Endothelial cell of umbilical vein (primary cell): ENCODE measurements at regions not wholly inside any gene's neighbourhood (a gene's known extent, or its start where the extent isn't known, plus 50 kb on each side); places are given as distances from the start of the nearest gene placed in this dataset.
"Not testable (repeated sequence)": the region's sequence is repeated elsewhere in the genome, so short reads cannot be mapped to it uniquely, and the experiment has no call there.

ENCODE experiments used
- BruUV-seq: library from RNA; stranded (reverse); fragments of 400-500 nt; replicated peaks from 2 replicates; lab custom pipeline; 2021; lab: Mats Ljungman, UMichigan
- CTCF ChIA-PET: fragments of 300-600, 350-600 bp; sonication (Branson Sonifier 250); formaldehyde crosslinking; loops from one replicate; lab custom pipeline; 2021; ENCODE audit warnings: antibody characterized with exemption, inconsistent platforms; lab: Charles Lee
- POLR2A ChIA-PET: fragments of 300-600, 350-600 bp; sonication (Branson Sonifier 250); formaldehyde crosslinking; loops from one replicate; lab custom pipeline; 2021; ENCODE audit warnings: antibody characterized with exemption, inconsistent platforms; lab: Charles Lee
- DNase-seq: peaks from one replicate; pipeline ENCODE4 v3.0.0-alpha.2; 2011; ENCODE audit warnings: low read depth, low spot score
- FAIRE-seq: peaks from 2 replicates; lab custom pipeline; 2011; peaks lifted over from hg19 to GRCh38; lab: Jason Lieb, UNC
- H2AFZ ChIP-seq: 2 replicates; pipeline ENCODE4 v1.6.0; 2012; ENCODE audit warnings: low read depth, low read length, control low read depth, inconsistent platforms
- H3K27ac ChIP-seq: 2 replicates; pipeline ENCODE4 v1.5.1; 2011; ENCODE audit warnings: low read depth, mild to moderate bottlenecking, control low read depth, low read length, moderate library complexity; ENCODE audit not compliant: insufficient read depth
- H3K27me3 ChIP-seq, 2 experiments: 2 replicates each; pipeline versions ENCODE4 v1.6.0 to v1.6.1; 2011; ENCODE audit warnings: low read length in 2 of 2, mixed read lengths in 1 of 2; ENCODE audit not compliant: control insufficient read depth in 2 of 2, insufficient read depth in 2 of 2
- H3K36me3 ChIP-seq, 2 experiments: 2 replicates in 1 of 2; 3 replicates in 1 of 2; pipeline ENCODE4 v1.5.1; 2011; ENCODE audit warnings: low read length in 2 of 2, mild to moderate bottlenecking in 1 of 2, moderate library complexity in 1 of 2; ENCODE audit not compliant: control insufficient read depth in 2 of 2, insufficient read depth in 2 of 2; ENCODE audit errors: extremely low read depth in 1 of 2
- H3K4me1 ChIP-seq: 3 replicates; pipeline ENCODE4 v1.5.1; 2011; ENCODE audit warnings: mild to moderate bottlenecking, low read length; ENCODE audit not compliant: control insufficient read depth, insufficient read depth; ENCODE audit errors: extremely low read depth
- H3K4me2 ChIP-seq: 2 replicates; pipeline ENCODE4 v1.6.1; 2011; ENCODE audit warnings: low read length, control low read depth, mixed read lengths; ENCODE audit not compliant: insufficient read depth
- H3K4me3 ChIP-seq, 3 experiments: fragments of 200-600 bp in 1 of 3; sonication (generic), shearing (Covaris generic) in 1 of 3; replicated peaks in 1 of 3; 2 replicates each; pipeline ENCODE4 v1.5.1; 2011 to 2016; ENCODE audit warnings: control low read depth in 3 of 3, low read length in 3 of 3, mild to moderate bottlenecking in 2 of 3, inconsistent platforms in 1 of 3, low read depth in 1 of 3, moderate library complexity in 1 of 3; ENCODE audit not compliant: insufficient read depth in 1 of 3
- H3K79me2 ChIP-seq: 2 replicates; pipeline ENCODE4 v1.6.0; 2012; ENCODE audit warnings: low read length, inconsistent platforms; ENCODE audit not compliant: control insufficient read depth, insufficient read depth
- H3K9ac ChIP-seq: replicated peaks from 2 replicates; pipeline ENCODE3; 2011; ENCODE audit warnings: low read length, control low read depth; ENCODE audit not compliant: insufficient read depth; ENCODE audit errors: extremely low read depth
- H3K9me1 ChIP-seq: replicated peaks from 3 replicates; pipeline ENCODE4 v1.6.0; 2011; ENCODE audit warnings: mild to moderate bottlenecking, low read length; ENCODE audit not compliant: control insufficient read depth, insufficient read depth; ENCODE audit errors: extremely low read depth
- H3K9me3 ChIP-seq: replicated peaks from 2 replicates; pipeline ENCODE4 v1.5.1; 2012; ENCODE audit warnings: low read length, inconsistent platforms; ENCODE audit not compliant: control insufficient read depth, insufficient read depth
- H4K20me1 ChIP-seq: replicated peaks from 2 replicates; pipeline ENCODE3; 2011; ENCODE audit warnings: mild to moderate bottlenecking, low read length; ENCODE audit not compliant: control insufficient read depth, insufficient read depth; ENCODE audit errors: extremely low read depth
- dilution Hi-C: fragments of 300-500 bp; cut with MboI; formaldehyde crosslinking; loops from one replicate; pipeline ENCODE4 v1.15.0; 2019; ENCODE audit warnings: low sequenced_read_pairs; ENCODE audit not compliant: extremely low pct_ligation_motif_present
- intact Hi-C: fragments of 100-400 bp; cut with micrococcal nuclease; formaldehyde crosslinking; loops from one replicate; pipeline ENCODE4 v1.10.0; 2022

GRCh38 chr6:26898785-26899184 lies 239.2 kb upstream of the ZNF322 start:
- H3K4me3 ChIP-seq, H3K36me3 ChIP-seq, intact Hi-C loops, H3K79me2 ChIP-seq, H3K27me3 ChIP-seq, H2AFZ ChIP-seq, POLR2A ChIA-PET, FAIRE-seq, H3K4me2 ChIP-seq, H3K9me1 ChIP-seq, H3K27ac ChIP-seq, BruUV-seq, H3K4me1 ChIP-seq, CTCF ChIA-PET, H3K9ac ChIP-seq, H4K20me1 ChIP-seq, dilution Hi-C loops, H3K9me3 ChIP-seq, DNase-seq: not testable (repeated sequence)

- H3K9ac ChIP-seq, dilution Hi-C loops, POLR2A ChIA-PET, H3K4me3 ChIP-seq, BruUV-seq, H3K79me2 ChIP-seq, H3K4me1 ChIP-seq, H4K20me1 ChIP-seq, DNase-seq, H3K27ac ChIP-seq, intact Hi-C loops, CTCF ChIA-PET, H3K27me3 ChIP-seq, H2AFZ ChIP-seq, H3K36me3 ChIP-seq, H3K9me3 ChIP-seq, FAIRE-seq, H3K4me2 ChIP-seq, H3K9me1 ChIP-seq: not testable (repeated sequence)
Measured at GRCh38 chr6:26924206-26924605, 264.7 kb upstream of the ZNF322 start.

DNA sequence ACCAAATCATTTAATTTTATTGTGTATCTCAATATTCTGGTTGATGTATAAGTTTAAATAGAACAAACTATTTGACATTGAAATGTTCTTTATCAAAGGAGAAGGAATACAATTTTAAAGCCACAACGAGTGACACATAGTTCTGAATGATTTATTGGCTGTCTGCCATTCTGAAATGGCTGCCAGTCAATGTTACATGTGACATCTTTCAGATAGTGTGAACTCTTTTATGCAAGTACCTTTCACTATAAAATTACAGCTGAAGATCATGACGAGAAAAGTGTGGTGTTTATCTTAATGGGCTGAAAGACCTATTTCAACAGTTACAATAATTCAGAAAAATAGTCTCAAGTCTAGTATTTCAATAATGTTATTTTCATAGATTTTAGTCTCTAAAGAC lies 268.6 kb upstream of the ZNF322 start:
- H4K20me1 ChIP-seq, FAIRE-seq, H3K4me2 ChIP-seq, H2AFZ ChIP-seq, H3K9me1 ChIP-seq, H3K4me1 ChIP-seq, H3K9ac ChIP-seq, BruUV-seq, dilution Hi-C loops, H3K36me3 ChIP-seq, POLR2A ChIA-PET, CTCF ChIA-PET, H3K27ac ChIP-seq, intact Hi-C loops, H3K79me2 ChIP-seq, H3K9me3 ChIP-seq, H3K27me3 ChIP-seq, DNase-seq, H3K4me3 ChIP-seq: not testable (repeated sequence)

DNA sequence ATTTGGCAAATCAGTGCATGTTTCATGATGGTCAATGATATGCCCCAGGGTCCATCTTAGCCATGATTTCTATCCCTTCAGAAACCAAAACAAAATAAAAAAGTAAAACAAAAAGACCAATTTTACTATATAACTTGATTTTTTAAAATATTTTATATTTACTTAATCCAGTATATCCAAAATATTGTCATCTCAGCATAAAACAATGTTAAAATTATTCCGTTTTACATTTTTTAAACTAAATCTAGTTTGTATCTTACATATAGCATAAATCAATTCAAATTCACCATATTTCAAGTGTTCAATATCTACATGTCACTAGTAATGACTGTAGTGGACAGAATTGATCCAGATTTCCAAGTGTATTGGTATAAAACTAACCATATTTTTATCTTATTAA lies 277.7 kb upstream of the ZNF322 start:
- CTCF ChIA-PET, result not testable (repeated sequence)

More for the DNA sequence above, 277.7 kb upstream of the ZNF322 start:
- H3K9me3 ChIP-seq, DNase-seq, H3K4me1 ChIP-seq, H3K27me3 ChIP-seq, H3K4me3 ChIP-seq, intact Hi-C loops, FAIRE-seq, H4K20me1 ChIP-seq, H2AFZ ChIP-seq, POLR2A ChIA-PET, H3K4me2 ChIP-seq, H3K79me2 ChIP-seq, BruUV-seq, dilution Hi-C loops, H3K27ac ChIP-seq, H3K9ac ChIP-seq, H3K9me1 ChIP-seq, H3K36me3 ChIP-seq: not testable (repeated sequence)
